Transverse colon (tissue), 4 donors: ENCODE measurements at regions not wholly inside any gene's neighbourhood (a gene's known extent, or its start where the extent isn't known, plus 50 kb on each side); places are given as distances from the start of the nearest gene placed in this dataset.

ENCODE experiments used
- DNase-seq: peaks from one replicate; pipeline ENCODE4 v3.0.0-alpha.2; 2019
- H3K27ac ChIP-seq, 4 donors: fragments of 200-600 bp; sonication (generic); 2 replicates each; pipeline ENCODE4 v1.5.1; 2016 to 2018; ENCODE audit warnings: inconsistent platforms in 4 of 4
- H3K27me3 ChIP-seq: fragments of 200-600 bp; sonication (generic); 2 replicates; pipeline ENCODE4 v1.5.1; 2017; ENCODE audit warnings: inconsistent platforms
- H3K36me3 ChIP-seq, 4 donors: fragments of 200-600 bp; sonication (generic); 2 replicates each; pipeline ENCODE4 v1.5.1; 2017 to 2019; ENCODE audit warnings: inconsistent platforms in 4 of 4
- H3K4me1 ChIP-seq, 4 donors: fragments of 200-600 bp; sonication (generic); 2 replicates each; pipeline ENCODE4 v1.5.1; 2017 to 2020; ENCODE audit warnings: inconsistent platforms in 4 of 4
- H3K4me3 ChIP-seq, 4 donors: fragments of 200-600 bp; sonication (generic); 1 replicate in 1 of 4; 2 replicates in 3 of 4; pipeline versions ENCODE4 v1.5.1 to v1.6.1; 2017 to 2019; ENCODE audit warnings: inconsistent platforms in 4 of 4
- H3K9me3 ChIP-seq, 2 donors: fragments of 200-600 bp; sonication (generic); 2 replicates each; pipeline ENCODE4 v1.5.1; 2017 to 2019; ENCODE audit warnings: inconsistent platforms in 2 of 2
- EP300 ChIP-seq: sonication (generic); formaldehyde crosslinking; IDR thresholded peaks from one replicate; pipeline ENCODE4 v1.6.1; 2017; ENCODE audit warnings: antibody characterized with exemption, low read depth
- POLR2A ChIP-seq: fragments of 450-650 bp; IDR thresholded peaks from one replicate; pipeline ENCODE4 v1.6.1; 2016; ENCODE audit warnings: antibody characterized with exemption, mild to moderate bottlenecking, moderate library complexity
- POLR2AphosphoS5 ChIP-seq, 3 donors: sonication (generic); formaldehyde crosslinking; IDR thresholded peaks; one replicate each; pipeline ENCODE4 v1.6.1; 2016; ENCODE audit warnings: antibody characterized with exemption in 3 of 3
- WGBS, 2 donors: methylation state at CpG; one replicate each; pipeline ENCODE4 v1.1.5; 2018; ENCODE audit warnings: low coverage in 1 of 2; 5-methylcytosine and 5-hydroxymethylcytosine counted together
- in situ Hi-C, 4 donors: fragments of 200-750 bp; cut with MboI; loops; one replicate each; pipeline versions ENCODE4 v1.15.0 to v1.15.1; 2017; ENCODE audit warnings: low sequenced_read_pairs in 3 of 4, low pct_ligation_motif_present in 1 of 4, low pct_unique_long_range_greater_than_20kb in 1 of 4
- intact Hi-C: fragments of 100-400 bp; cut with DNase I; formaldehyde crosslinking; loops from one replicate; pipeline ENCODE4 v1.15.1; 2023; ENCODE audit warnings: low total_unique reads
- TF ChIP-seq, protein P1 (sequence below), 5 experiments: fragments of 200-600 bp in 3 of 5; fragments of 450-650 bp in 2 of 5; sonication (generic) in 3 of 5; IDR thresholded peaks; 1 replicate in 2 of 5; 2 replicates in 3 of 5; pipeline ENCODE4 v1.5.1; 2016 to 2017; ENCODE audit warnings: antibody characterized with exemption in 5 of 5, inconsistent platforms in 3 of 5, mild to moderate bottlenecking in 2 of 5, moderate library complexity in 1 of 5

DNA sequence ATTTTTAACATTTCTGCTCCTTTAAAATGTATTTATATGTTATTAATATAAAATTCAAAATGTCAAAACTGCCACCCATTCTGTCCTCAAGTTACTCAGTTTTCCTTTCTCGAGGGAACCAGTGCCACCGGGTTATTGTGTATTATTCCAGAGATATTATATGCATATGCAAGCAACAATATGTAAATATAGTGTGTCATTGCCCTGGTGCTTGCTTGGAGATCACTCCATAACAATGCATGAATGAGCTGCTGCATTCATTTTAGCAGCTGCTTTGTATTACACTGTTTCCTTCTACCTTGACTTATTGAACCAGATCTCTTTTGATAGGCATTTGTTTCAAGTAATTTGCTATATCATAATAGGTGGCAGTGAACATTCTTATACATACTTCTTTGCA lies 509.1 kb downstream of the MCTP2 start:
- DNase-seq = no peak
- H3K36me3 ChIP-seq = no peaks in the 10 kb centered on the region
- H3K27me3 ChIP-seq = no peaks in the 10 kb centered on the region
- H3K9me3 ChIP-seq = no peaks in the 10 kb centered on the region
- no peak for TF ChIP-seq POLR2A
- TF ChIP-seq, protein P1, sequence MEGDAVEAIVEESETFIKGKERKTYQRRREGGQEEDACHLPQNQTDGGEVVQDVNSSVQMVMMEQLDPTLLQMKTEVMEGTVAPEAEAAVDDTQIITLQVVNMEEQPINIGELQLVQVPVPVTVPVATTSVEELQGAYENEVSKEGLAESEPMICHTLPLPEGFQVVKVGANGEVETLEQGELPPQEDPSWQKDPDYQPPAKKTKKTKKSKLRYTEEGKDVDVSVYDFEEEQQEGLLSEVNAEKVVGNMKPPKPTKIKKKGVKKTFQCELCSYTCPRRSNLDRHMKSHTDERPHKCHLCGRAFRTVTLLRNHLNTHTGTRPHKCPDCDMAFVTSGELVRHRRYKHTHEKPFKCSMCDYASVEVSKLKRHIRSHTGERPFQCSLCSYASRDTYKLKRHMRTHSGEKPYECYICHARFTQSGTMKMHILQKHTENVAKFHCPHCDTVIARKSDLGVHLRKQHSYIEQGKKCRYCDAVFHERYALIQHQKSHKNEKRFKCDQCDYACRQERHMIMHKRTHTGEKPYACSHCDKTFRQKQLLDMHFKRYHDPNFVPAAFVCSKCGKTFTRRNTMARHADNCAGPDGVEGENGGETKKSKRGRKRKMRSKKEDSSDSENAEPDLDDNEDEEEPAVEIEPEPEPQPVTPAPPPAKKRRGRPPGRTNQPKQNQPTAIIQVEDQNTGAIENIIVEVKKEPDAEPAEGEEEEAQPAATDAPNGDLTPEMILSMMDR (IDR thresholded peaks at IDR 0.05) = no peak
- no peak for TF ChIP-seq EP300
- no peak for TF ChIP-seq POLR2AphosphoS5 (IDR thresholded peaks at IDR 0.05)
- 51 to 82% methylated on average over 2 of the region's 2 CpGs for WGBS, 2 donors
- in situ Hi-C loops = no loop called here
- no peak overlapping the region for H3K4me3 ChIP-seq
- no peak overlapping the region for H3K27ac ChIP-seq
- no peaks in the 10 kb centered on the region for H3K4me1 ChIP-seq
- intact Hi-C loops = no loop called here

DNA sequence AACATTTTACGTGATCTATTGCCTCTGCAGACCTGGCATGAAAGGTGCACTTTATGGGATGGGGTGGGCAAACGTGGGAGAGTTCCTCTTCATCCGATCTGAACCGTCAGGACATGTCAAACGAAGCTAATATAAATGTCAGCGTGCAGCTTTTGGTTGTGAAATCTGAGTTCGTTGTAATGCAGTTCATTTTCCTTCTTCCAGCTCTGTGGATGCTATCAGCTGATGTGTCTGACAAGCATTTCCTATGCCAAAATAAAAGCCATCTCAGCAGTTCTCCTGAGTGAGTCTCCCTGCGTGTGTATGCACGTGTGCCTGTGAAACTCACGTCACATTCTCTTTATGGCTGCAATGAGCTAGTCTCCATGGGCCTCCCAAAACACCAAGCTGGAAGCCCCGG lies 512.3 kb downstream of the MCTP2 start:
- Histone ChIP-seq H3K27ac (no peak overlapping the region), H3K9me3 (no peaks in the 10 kb centered on the region), H3K36me3 (no peaks in the 10 kb centered on the region), H3K4me1 (no peaks in the 10 kb centered on the region), H3K27me3 (no peaks in the 10 kb centered on the region), H3K4me3 (no peak overlapping the region)
- DNase-seq = no peak
- no peak for TF ChIP-seq EP300
- no peak for TF ChIP-seq POLR2A
- TF ChIP-seq POLR2AphosphoS5 (IDR thresholded peaks at IDR 0.05) = no peak
- TF ChIP-seq, protein P1 (IDR thresholded peaks at IDR 0.05) = no peak
- intact Hi-C loops = no loop called here
- in situ Hi-C loops = no loop called here
- 36 to 49% methylated on average over 5 to 11 of the region's 11 CpGs for WGBS, 2 donors

DNA sequence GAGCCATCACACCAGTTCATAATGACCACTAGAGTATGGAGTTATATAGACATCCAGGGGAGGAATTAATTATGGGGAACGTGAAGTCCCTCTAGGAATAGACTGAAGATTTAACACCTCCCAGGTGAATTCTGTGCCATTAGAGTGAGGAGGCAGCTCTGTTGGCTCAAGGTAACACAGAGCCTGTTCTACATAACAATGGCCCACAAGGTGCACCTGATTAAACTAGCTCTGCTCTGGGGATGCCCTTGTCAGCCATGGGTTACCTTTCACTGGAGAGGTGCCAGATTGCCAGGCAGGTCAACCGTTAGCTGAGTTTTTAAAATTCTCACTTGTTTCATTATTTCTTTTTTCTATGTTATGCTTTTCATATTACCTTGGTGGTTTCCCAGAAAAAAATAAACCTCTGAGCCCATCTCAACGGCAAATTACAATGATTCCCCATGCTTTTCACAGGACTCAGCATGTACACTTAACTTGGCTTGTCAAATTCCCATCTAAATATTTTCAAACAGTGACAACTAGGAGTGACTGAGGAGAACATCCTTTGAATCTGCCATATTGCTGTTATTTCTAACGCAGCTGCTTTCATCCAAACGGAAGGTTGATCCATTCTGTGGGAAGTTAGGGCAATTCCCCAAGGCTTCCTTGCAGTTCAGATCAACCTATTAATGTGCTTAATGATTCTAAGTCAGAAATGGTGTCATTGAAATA lies 512.9 kb downstream of the MCTP2 start:
- no peaks in the 10 kb centered on the region for H3K27me3 ChIP-seq
- H3K9me3 ChIP-seq = no peaks in the 10 kb centered on the region
- H3K4me3 ChIP-seq = no peak overlapping the region
- H3K36me3 ChIP-seq = no peaks in the 10 kb centered on the region
- intact Hi-C loops (no loop called here), in situ Hi-C loops (no loop called here)
- WGBS, 2 donors = 66 to 76% methylated on average over 4 to 5 of the region's 5 CpGs
- DNase-seq = no peak
- no peaks in the 10 kb centered on the region for H3K4me1 ChIP-seq
- no peak overlapping the region for H3K27ac ChIP-seq
- TF ChIP-seq POLR2AphosphoS5 (IDR thresholded peaks at IDR 0.05) (no peak), POLR2A (no peak), EP300 (no peak)
- TF ChIP-seq, protein P1 (IDR thresholded peaks at IDR 0.05) = no peak

DNA sequence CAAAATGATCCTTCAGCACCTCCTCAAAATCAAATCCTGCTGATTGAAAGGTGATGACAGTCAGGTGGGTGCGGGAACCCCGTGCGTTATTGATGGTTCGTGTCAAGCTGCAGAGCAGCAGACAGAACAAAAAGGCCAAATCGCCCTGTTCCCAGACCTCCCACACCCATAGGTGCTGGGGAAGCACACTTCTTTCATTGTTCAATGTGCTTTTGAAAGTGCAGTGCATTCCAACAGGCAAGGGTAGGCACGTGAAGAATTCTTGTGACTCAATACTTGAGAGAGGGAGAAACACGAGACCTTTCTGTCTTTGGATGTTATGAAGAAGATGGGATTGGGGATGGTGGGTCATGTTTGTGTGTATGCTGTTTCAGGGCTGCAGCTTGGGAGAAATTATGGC lies 514.0 kb downstream of the MCTP2 start:
- Histone ChIP-seq H3K9me3 (no peaks in the 10 kb centered on the region), H3K4me3 (no peak overlapping the region), H3K4me1 (no peaks in the 10 kb centered on the region), H3K36me3 (no peaks in the 10 kb centered on the region), H3K27ac (no peak overlapping the region), H3K27me3 (no peaks in the 10 kb centered on the region)
- 74 to 81% methylated on average over 7 of the region's 7 CpGs for WGBS, 2 donors
- in situ Hi-C loops (no loop called here), intact Hi-C loops (no loop called here)
- no peak for DNase-seq
- TF ChIP-seq, protein P1 (IDR thresholded peaks at IDR 0.05) = no peak
- TF ChIP-seq POLR2AphosphoS5 (IDR thresholded peaks at IDR 0.05) = no peak
- TF ChIP-seq POLR2A = no peak
- no peak for TF ChIP-seq EP300
